ENCODE measurements at regions not wholly inside any gene's neighbourhood (a gene's known extent, or its start where the extent isn't known, plus 50 kb on each side); places are given as distances from the start of the nearest gene placed in this dataset.
"Not testable (repeated sequence)": the region's sequence is repeated elsewhere in the genome, so short reads cannot be mapped to it uniquely, and the experiment has no call there.

DNA sequence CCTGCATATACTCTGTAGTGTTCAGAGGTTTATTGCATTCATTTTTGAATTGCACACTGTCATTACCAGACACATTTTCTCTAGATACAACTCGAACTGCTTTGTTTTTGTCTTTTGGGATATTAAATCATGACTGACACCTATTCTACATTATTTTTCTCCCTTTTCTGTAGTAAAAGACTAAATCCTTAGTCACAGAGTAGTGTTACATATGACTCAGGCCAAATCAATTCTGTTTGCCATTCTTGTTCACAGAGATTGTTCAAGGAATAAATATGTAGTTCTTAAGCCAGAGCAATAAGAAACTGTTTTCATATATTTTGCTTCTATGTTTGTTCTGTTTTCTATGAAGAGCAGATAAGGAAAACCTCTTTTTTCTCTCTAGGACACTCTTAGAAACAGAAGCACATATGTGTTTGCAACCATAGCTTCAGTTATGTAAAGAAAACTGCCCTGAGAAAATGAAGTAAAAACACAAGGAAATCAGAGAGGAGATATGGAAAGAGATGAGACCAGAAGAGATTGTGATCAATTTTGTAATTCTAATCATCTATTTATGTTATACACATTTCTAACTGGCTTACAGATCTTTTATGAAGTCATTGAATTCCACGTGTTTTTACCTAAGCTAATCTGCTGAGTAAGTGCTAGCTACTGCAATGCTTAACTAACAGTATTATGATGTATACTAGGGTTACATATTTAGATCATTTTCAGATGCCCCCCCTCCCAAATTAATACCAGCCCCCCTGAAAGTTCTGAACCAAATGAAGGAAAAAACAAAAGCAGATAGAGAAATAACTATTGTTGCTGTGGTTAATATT, 1995.6 kb upstream of the CDH6 start:
- Histone ChIP-seq H3K4me1 (no peaks in the 10 kb centered on the region), H3K27ac (no peak overlapping the region), H3K4me3 (no peak overlapping the region), H3K9me3 (no peaks in the 10 kb centered on the region), H3K36me3 (no peaks in the 10 kb centered on the region), H3K27me3 (no peaks in the 10 kb centered on the region)
- in situ Hi-C loops (cut with MboI; ENCODE audit: low pct_ligation_motif_present in 1 of 4, low pct_unique_long_range_greater_than_20kb in 1 of 4, low sequenced_read_pairs in 3 of 4) (no loop called here), intact Hi-C loops (cut with DNase I; ENCODE audit: low total_unique reads) (no loop called here)
- TF ChIP-seq, protein P1, sequence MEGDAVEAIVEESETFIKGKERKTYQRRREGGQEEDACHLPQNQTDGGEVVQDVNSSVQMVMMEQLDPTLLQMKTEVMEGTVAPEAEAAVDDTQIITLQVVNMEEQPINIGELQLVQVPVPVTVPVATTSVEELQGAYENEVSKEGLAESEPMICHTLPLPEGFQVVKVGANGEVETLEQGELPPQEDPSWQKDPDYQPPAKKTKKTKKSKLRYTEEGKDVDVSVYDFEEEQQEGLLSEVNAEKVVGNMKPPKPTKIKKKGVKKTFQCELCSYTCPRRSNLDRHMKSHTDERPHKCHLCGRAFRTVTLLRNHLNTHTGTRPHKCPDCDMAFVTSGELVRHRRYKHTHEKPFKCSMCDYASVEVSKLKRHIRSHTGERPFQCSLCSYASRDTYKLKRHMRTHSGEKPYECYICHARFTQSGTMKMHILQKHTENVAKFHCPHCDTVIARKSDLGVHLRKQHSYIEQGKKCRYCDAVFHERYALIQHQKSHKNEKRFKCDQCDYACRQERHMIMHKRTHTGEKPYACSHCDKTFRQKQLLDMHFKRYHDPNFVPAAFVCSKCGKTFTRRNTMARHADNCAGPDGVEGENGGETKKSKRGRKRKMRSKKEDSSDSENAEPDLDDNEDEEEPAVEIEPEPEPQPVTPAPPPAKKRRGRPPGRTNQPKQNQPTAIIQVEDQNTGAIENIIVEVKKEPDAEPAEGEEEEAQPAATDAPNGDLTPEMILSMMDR (IDR thresholded peaks at IDR 0.05) = no peak
- TF ChIP-seq POLR2AphosphoS5 (IDR thresholded peaks at IDR 0.05) (no peak), POLR2A (IDR thresholded peaks at IDR 0.05) (no peak), EP300 (IDR thresholded peaks at IDR 0.05; ENCODE audit: low read depth) (no peak)
- no peak for DNase-seq
- WGBS, 2 donors (ENCODE audit: low coverage in 1 of 2) = 46 to 58% methylated on average over 2 of the region's 2 CpGs

DNA sequence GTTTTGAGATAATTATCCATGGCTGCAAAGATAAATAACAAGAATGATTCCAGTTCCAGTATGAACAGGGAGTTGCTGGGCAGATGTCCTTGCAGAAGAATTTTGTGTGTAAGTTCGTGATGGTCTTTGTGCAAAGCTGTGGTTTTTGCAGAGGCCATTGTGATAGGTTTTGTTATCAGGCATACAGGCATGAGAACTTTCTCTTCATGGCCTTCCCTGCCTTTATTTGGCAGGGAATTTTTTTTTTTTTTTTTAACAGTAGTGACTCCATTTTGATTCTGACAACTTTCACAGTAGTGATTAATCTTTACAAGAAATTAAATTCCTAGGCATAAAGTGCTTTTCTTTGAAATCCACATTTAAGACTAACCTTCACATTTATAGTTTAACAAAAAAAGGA, 1999.5 kb upstream of the CDH6 start:
- no peaks in the 10 kb centered on the region for H3K4me1 ChIP-seq
- in situ Hi-C loops (cut with MboI; ENCODE audit: low pct_ligation_motif_present in 1 of 4, low pct_unique_long_range_greater_than_20kb in 1 of 4, low sequenced_read_pairs in 3 of 4) (no loop called here), intact Hi-C loops (cut with DNase I; ENCODE audit: low total_unique reads) (no loop called here)
- no peaks in the 10 kb centered on the region for H3K27me3 ChIP-seq
- DNase-seq = no peak
- 38 to 58% methylated on average over 1 of the region's 1 CpG for WGBS, 2 donors (ENCODE audit: low coverage in 1 of 2)
- no peak overlapping the region for H3K4me3 ChIP-seq
- no peaks in the 10 kb centered on the region for H3K9me3 ChIP-seq
- TF ChIP-seq, protein P1 (IDR thresholded peaks at IDR 0.05) = no peak
- no peak for TF ChIP-seq POLR2A (IDR thresholded peaks at IDR 0.05)
- no peak for TF ChIP-seq EP300 (IDR thresholded peaks at IDR 0.05; ENCODE audit: low read depth)
- TF ChIP-seq POLR2AphosphoS5 (IDR thresholded peaks at IDR 0.05) = no peak
- no peak overlapping the region for H3K27ac ChIP-seq
- H3K36me3 ChIP-seq = no peaks in the 10 kb centered on the region

DNA sequence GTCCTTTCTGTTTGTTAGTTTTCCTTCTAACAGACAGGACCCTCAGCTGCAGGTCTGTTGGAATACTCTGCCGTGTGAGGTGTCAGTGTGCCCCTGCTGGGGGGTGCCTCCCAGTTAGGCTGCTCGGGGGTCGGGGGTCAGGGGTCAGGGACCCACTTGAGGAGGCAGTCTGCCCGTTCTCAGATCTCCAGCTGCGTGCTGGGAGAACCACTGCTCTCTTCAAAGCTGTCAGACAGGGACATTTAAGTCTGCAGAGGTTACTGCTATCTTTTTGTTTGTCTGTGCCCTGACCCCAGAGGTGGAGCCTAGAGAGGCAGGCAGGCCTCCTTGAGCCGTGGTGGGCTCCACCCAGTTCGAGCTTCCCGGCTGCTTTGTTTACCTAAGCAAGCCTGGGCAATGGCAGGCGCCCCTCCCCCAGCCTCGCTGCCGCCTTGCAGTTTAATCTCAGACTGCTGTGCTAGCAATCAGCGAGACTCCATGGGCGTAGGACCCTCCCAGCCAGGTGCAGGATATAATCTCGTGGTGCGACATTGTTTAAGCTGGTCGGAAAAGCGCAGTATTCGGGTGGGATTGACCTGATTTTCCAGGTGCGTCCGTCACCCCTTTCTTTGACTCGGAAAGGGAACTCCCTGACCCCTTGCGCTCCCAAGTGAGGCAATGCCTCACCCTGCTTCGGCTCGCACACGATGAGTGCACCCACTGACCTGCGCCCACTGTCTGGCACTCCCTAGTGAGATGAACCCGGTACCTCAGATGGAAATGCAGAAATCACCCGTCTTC, 2002.0 kb upstream of the CDH6 start:
- H3K9me3 ChIP-seq; H3K27me3 ChIP-seq; in situ Hi-C loops (cut with MboI; ENCODE audit: low pct_ligation_motif_present in 1 of 4, low pct_unique_long_range_greater_than_20kb in 1 of 4, low sequenced_read_pairs in 3 of 4); DNase-seq; H3K27ac ChIP-seq; H3K36me3 ChIP-seq; intact Hi-C loops (cut with DNase I; ENCODE audit: low total_unique reads); H3K4me3 ChIP-seq; H3K4me1 ChIP-seq: not testable (repeated sequence)
- 77% methylated on average over 23 of the region's 28 CpGs; no CpG with 5 or more reads in 1 of the 2 donors for WGBS, 2 donors (ENCODE audit: low coverage in 1 of 2)

- H3K27me3 ChIP-seq; H3K4me1 ChIP-seq; H3K9me3 ChIP-seq; H3K4me3 ChIP-seq; H3K36me3 ChIP-seq; intact Hi-C loops (cut with DNase I; ENCODE audit: low total_unique reads); in situ Hi-C loops (cut with MboI; ENCODE audit: low pct_ligation_motif_present in 1 of 4, low pct_unique_long_range_greater_than_20kb in 1 of 4, low sequenced_read_pairs in 3 of 4); DNase-seq; H3K27ac ChIP-seq: not testable (repeated sequence)
- 50 to 62% methylated on average over 1 of the region's 1 CpG for WGBS, 2 donors (ENCODE audit: low coverage in 1 of 2)
Observed at GRCh38 chr5:29190398-29190797, 2003.1 kb upstream of the CDH6 start.

DNA sequence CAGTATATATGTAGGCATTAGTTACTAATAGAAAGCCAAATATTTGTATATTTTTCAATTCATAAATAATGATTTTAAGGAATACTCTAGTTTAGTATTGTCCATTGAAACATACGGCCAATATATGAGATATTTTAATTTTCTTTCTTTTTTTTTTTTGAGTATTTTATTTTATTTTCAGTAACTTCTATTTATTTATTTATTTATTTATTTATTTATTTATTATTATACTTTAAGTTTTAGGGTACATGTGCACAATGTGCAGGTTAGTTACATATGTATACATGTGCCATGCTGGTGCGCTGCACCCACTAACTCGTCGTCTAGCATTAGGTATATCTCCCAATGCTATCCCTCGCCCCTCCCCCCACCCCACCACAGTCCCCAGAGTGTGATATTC, 2007.1 kb upstream of the CDH6 start:
- H3K36me3 ChIP-seq; H3K4me3 ChIP-seq; DNase-seq; intact Hi-C loops (cut with DNase I; ENCODE audit: low total_unique reads); H3K27ac ChIP-seq; in situ Hi-C loops (cut with MboI; ENCODE audit: low pct_ligation_motif_present in 1 of 4, low pct_unique_long_range_greater_than_20kb in 1 of 4, low sequenced_read_pairs in 3 of 4); H3K4me1 ChIP-seq; H3K27me3 ChIP-seq: not testable (repeated sequence)
- WGBS, 2 donors (ENCODE audit: low coverage in 1 of 2) = 90 to 98% methylated on average over 4 of the region's 5 CpGs
- H3K9me3 ChIP-seq = peaks cover 0 to 18% of the 10 kb centered on the region in 2 donors
